PC-9 (cell line): ENCODE measurements at regions not wholly inside any gene's neighbourhood (a gene's known extent, or its start where the extent isn't known, plus 50 kb on each side); places are given as distances from the start of the nearest gene placed in this dataset.

ENCODE experiments used
- EZH2 ChIP-seq: fragments of 200-600 bp; sonication (generic); IDR thresholded peaks from 2 replicates; pipeline ENCODE4 v1.8.0; 2017; ENCODE audit warnings: antibody characterized with exemption, low read depth
- TF ChIP-seq, protein P1 (sequence below): fragments of 200-600 bp; sonication (generic); conservative IDR thresholded peaks from 2 replicates; pipeline ENCODE4 v1.6.1; 2017; ENCODE audit warnings: mixed run types, antibody characterized with exemption, mild to moderate bottlenecking, moderate library complexity

DNA sequence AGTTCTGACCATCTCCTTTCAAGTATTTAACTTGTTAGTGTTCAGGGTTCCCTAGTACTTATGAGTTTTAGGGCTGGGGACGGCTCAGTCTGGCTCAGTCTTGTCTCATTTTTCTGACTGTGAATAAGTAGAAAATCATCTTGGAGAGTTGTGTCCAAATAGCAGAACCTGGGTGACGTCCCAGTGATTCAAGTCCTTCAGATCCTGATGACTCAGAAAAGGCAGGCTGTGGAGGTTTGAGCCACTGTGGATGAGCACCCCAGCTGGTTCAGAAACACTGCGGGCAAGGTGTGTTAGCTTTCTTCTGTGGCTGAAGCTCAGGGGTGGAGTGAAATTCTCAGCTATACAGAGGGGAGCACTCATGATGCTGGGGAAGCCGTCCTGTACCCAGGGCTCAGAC lies 154.4 kb upstream of the NPY start:
- TF ChIP-seq, protein P1, sequence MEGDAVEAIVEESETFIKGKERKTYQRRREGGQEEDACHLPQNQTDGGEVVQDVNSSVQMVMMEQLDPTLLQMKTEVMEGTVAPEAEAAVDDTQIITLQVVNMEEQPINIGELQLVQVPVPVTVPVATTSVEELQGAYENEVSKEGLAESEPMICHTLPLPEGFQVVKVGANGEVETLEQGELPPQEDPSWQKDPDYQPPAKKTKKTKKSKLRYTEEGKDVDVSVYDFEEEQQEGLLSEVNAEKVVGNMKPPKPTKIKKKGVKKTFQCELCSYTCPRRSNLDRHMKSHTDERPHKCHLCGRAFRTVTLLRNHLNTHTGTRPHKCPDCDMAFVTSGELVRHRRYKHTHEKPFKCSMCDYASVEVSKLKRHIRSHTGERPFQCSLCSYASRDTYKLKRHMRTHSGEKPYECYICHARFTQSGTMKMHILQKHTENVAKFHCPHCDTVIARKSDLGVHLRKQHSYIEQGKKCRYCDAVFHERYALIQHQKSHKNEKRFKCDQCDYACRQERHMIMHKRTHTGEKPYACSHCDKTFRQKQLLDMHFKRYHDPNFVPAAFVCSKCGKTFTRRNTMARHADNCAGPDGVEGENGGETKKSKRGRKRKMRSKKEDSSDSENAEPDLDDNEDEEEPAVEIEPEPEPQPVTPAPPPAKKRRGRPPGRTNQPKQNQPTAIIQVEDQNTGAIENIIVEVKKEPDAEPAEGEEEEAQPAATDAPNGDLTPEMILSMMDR: no peak
- no peak for TF ChIP-seq EZH2
